ENCODE measurements at regions not wholly inside any gene's neighbourhood (a gene's known extent, or its start where the extent isn't known, plus 50 kb on each side); places are given as distances from the start of the nearest gene placed in this dataset.
"Not testable (repeated sequence)": the region's sequence is repeated elsewhere in the genome, so short reads cannot be mapped to it uniquely, and the experiment has no call there.

DNA sequence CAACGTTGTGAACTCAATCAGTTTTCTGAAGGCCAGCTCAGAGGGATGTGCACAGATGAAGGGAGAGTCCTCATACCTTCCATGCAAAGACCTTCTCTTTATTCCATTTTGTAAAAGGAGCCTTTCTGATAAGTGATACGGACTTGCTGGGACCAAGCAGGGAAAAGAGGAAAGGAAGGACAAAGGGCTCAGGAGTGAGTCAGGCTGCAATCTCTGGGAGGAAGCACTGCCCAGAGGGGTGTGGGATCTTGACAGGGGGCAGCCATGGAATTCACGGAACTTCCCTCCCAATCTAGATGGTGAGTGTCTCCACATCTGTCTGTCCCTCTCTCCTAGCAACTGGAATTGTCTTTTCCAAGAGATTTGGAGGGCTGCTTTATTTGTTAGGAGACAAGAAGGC is 281.4 kb upstream of the CELF4 start:
- no peak for TF ChIP-seq CTCF (IDR thresholded peaks at IDR 0.05; ENCODE audit: insufficient read depth, low read length, poor library complexity, severe bottlenecking)
- DNase-seq (ENCODE audit: low read depth): no peak
- H3K36me3 ChIP-seq (ENCODE audit: control insufficient read depth, insufficient read depth, low read length): no peaks in the 10 kb centered on the region
- H3K4me3 ChIP-seq (ENCODE audit: low read depth, low read length): no peak overlapping the region
- no peaks in the 10 kb centered on the region for H3K27me3 ChIP-seq (ENCODE audit: control insufficient read depth, insufficient read depth, low read length)

DNA sequence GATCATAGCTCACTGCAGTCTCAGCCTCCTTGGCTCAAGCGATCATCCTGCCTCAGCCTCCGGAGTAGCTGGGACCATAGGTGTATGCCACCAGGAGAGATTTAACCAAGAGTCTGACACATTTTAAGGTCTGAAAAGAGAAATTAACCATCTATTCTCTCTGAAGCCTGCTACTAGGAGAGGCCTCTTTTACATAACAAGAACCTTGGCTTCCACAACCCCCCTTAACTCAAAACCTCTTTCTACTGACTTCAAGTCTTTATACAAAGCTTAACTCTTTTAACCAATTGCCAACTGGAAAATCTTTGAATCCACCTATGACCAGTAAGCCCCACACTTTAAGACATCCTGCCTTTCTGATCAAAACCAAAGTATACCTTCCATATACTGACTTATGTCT is 279.9 kb upstream of the CELF4 start:
- Histone ChIP-seq H3K36me3 (ENCODE audit: control insufficient read depth, insufficient read depth, low read length) (no peaks in the 10 kb centered on the region), H3K27me3 (ENCODE audit: control insufficient read depth, insufficient read depth, low read length) (no peaks in the 10 kb centered on the region), H3K4me3 (ENCODE audit: low read depth, low read length) (no peak overlapping the region)
- DNase-seq (ENCODE audit: low read depth): no peak
- TF ChIP-seq CTCF (IDR thresholded peaks at IDR 0.05; ENCODE audit: insufficient read depth, low read length, poor library complexity, severe bottlenecking): no peak

DNA sequence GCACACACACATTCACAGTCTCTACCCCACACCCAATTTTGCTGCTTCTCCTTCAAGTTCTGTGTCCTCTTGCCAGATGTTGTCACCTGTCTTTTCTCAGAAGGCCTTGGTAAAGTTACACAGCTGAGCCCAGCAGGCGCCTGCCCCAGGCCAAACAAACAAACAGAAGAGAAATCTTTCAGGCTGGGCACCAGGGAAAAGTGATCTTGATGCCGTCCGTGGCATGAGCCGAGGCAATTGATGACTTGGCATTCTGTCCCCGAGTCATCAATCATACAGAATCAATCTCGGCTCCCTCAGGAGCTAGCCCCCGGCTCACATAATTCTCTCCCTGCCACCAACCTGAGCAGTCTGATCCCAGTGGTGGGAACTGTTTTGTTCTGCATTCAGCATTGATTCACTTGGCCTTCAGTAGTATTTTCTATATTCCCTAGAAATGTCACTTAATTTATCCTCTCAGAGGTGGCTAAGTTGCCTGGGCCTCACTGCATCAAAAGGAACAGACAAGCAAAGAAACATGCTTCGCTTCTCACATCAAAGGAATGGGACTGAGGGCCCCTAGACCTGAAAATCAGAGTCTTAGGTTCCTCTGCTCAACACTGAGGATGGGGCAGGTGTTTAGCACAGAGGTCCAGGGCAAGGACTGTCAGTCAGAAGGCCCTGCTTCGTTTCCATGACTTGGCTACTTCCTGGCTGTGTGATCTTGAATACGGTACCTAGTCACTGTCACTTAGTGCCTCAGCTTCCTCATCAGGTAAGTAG is 278.8 kb upstream of the CELF4 start:
- no peaks in the 10 kb centered on the region for H3K36me3 ChIP-seq (ENCODE audit: control insufficient read depth, insufficient read depth, low read length)
- no peak overlapping the region for H3K4me3 ChIP-seq (ENCODE audit: low read depth, low read length)
- no peaks in the 10 kb centered on the region for H3K27me3 ChIP-seq (ENCODE audit: control insufficient read depth, insufficient read depth, low read length)
- no peak for TF ChIP-seq CTCF (IDR thresholded peaks at IDR 0.05; ENCODE audit: insufficient read depth, low read length, poor library complexity, severe bottlenecking)
- DNase-seq (ENCODE audit: low read depth): no peak

- no peak for DNase-seq (ENCODE audit: low read depth)
- Histone ChIP-seq H3K36me3 (ENCODE audit: control insufficient read depth, insufficient read depth, low read length) (no peaks in the 10 kb centered on the region), H3K27me3 (ENCODE audit: control insufficient read depth, insufficient read depth, low read length) (no peaks in the 10 kb centered on the region), H3K4me3 (ENCODE audit: low read depth, low read length) (no peak overlapping the region)
- no peak for TF ChIP-seq CTCF (IDR thresholded peaks at IDR 0.05; ENCODE audit: insufficient read depth, low read length, poor library complexity, severe bottlenecking)
Observed at GRCh38 chr18:37838083-37838482, 272.5 kb upstream of the CELF4 start.

DNA sequence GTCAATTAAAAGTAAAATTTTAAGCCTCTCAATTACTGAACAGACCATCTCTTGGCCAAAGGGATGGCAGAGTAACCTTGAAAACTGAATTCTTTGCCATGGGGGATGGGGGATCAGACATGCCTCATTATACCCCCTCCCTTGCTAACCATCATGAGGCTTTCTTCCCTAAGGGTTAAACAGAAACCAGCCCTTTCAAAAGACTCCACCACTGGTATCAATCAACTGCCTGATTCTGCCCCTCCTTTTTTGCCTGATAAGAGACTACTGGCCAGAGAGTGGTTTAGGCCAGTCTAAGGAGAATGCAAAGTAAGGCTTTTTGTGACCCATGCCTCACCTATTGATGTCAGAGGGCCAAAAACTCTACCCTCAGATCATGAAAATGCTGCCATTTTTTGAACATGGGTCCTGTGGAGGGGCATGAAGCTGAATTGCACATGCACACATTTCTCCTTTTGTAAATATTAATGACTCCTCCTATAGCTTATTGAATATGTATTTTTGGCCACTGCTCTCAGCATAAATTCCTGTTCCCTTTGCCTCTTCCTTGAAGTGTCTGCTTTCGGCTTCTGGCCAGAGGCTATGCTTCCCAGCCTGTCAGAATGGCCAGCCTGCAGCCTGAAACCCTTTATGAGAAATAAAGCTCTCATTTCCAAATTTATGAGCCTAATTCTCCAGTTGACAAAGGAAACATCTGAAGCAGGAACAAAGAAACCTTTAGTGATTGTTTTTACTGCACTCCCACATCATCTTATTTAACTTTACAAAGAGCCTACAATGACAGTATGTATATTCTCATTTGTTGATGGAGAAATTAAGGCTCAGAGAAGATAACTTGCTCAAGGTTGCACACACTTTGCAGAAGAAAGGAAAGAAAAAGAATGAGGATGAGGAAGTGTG is 270.7 kb upstream of the CELF4 start:
- Histone ChIP-seq H3K36me3 (ENCODE audit: control insufficient read depth, insufficient read depth, low read length) (no peaks in the 10 kb centered on the region), H3K27me3 (ENCODE audit: control insufficient read depth, insufficient read depth, low read length) (no peaks in the 10 kb centered on the region), H3K4me3 (ENCODE audit: low read depth, low read length) (no peak overlapping the region)
- DNase-seq (ENCODE audit: low read depth): no peak
- no peak for TF ChIP-seq CTCF (IDR thresholded peaks at IDR 0.05; ENCODE audit: insufficient read depth, low read length, poor library complexity, severe bottlenecking)

- H3K36me3 ChIP-seq (ENCODE audit: control insufficient read depth, insufficient read depth, low read length); H3K4me3 ChIP-seq (ENCODE audit: low read depth, low read length); H3K27me3 ChIP-seq (ENCODE audit: control insufficient read depth, insufficient read depth, low read length); DNase-seq (ENCODE audit: low read depth): not testable (repeated sequence)
Observed at GRCh38 chr18:37832010-37832695, 266.6 kb upstream of the CELF4 start.

All from kidney epithelial cell (primary cell).